K562 (cell line): ENCODE measurements at regions not wholly inside any gene's neighbourhood (a gene's known extent, or its start where the extent isn't known, plus 50 kb on each side); places are given as distances from the start of the nearest gene placed in this dataset.

Experiments used
- ATAC-seq: fragments of 200-7000 bp; cut with Tn5 transposase; 3 replicates; pipeline ENCODE4 v1.9.1; 2020; ENCODE audit warnings: moderate library complexity
- BruUV-seq: library from RNA; stranded (reverse); fragments of 400-500 nt; replicated peaks from 2 replicates; lab custom pipeline; 2021; lab: Mats Ljungman, UMichigan
- CTCF ChIA-PET: fragments of 300-600 bp; formaldehyde crosslinking; extraction: SDS; loops from one replicate; lab custom pipeline; 2021; ENCODE audit warnings: low intra/inter-chr PET ratio; lab: Yijun Ruan, JAX
- POLR2A ChIA-PET: fragments of 300-600, 350-650 bp; sonication (Branson Sonifier 250); formaldehyde crosslinking; extraction: SDS; loops from one replicate; lab custom pipeline; 2021; ENCODE audit warnings: antibody characterized with exemption, inconsistent platforms; lab: Yijun Ruan, JAX
- DNase-seq, 4 experiments: peaks; one replicate each; pipeline versions ENCODE4 v3.0.0 to v3.0.0-alpha.2; 2011 to 2018; ENCODE audit warnings: low spot score in 3 of 4, mixed read lengths in 3 of 4; ENCODE audit errors: extremely low read depth in 1 of 4
- FAIRE-seq: peaks from 2 replicates; lab custom pipeline; 2011; peaks lifted over from hg19 to GRCh38; lab: Jason Lieb, UNC
- H2AFZ ChIP-seq: 2 replicates; pipeline ENCODE4 v1.6.0; 2011; ENCODE audit warnings: low read depth, low read length, control low read depth, inconsistent platforms
- H3K27ac ChIP-seq: fragments of 200-600 bp; 3 replicates; pipeline ENCODE4 v1.8.0; 2011; ENCODE audit warnings: low read depth, mild to moderate bottlenecking, control low read depth, inconsistent platforms, low read length, moderate library complexity, mixed read lengths; ENCODE audit errors: extremely low read depth
- H3K27me3 ChIP-seq, 2 experiments: fragments of 300-600 bp in 1 of 2; 2 replicates in 1 of 2; 3 replicates in 1 of 2; pipeline versions ENCODE4 v1.6.0 to v1.8.0; 2011; ENCODE audit warnings: inconsistent platforms in 2 of 2, low read length in 2 of 2, mild to moderate bottlenecking in 1 of 2, mixed read lengths in 1 of 2, moderate library complexity in 1 of 2; ENCODE audit not compliant: control insufficient read depth in 2 of 2, insufficient read depth in 2 of 2
- H3K36me3 ChIP-seq: fragments of 300-600 bp; 3 replicates; pipeline ENCODE4 v1.8.0; 2011; ENCODE audit warnings: mild to moderate bottlenecking, low read length, inconsistent platforms; ENCODE audit not compliant: control insufficient read depth, insufficient read depth
- H3K4me1 ChIP-seq, 2 experiments: fragments of 200-600 bp in 1 of 2; replicated peaks in 1 of 2; 2 replicates in 1 of 2; 3 replicates in 1 of 2; pipeline versions ENCODE4 v1.5.1 to v1.8.0; 2011; ENCODE audit warnings: inconsistent platforms in 2 of 2, low read length in 2 of 2, mild to moderate bottlenecking in 1 of 2, mixed read lengths in 1 of 2, moderate library complexity in 1 of 2; ENCODE audit not compliant: control insufficient read depth in 2 of 2, insufficient read depth in 2 of 2
- H3K4me2 ChIP-seq: 2 replicates; pipeline ENCODE4 v1.6.1; 2011; ENCODE audit warnings: low read length, control low read depth, inconsistent platforms, mixed read lengths; ENCODE audit not compliant: insufficient read depth
- H3K4me3 ChIP-seq: fragments of 200-600 bp; sonication (generic), shearing (Covaris generic); 2 replicates; pipeline ENCODE4 v1.5.1; 2016; ENCODE audit warnings: control low read depth, inconsistent platforms
- H3K79me2 ChIP-seq: fragments of 200-600 bp; 3 replicates; pipeline ENCODE4 v1.8.0; 2011; ENCODE audit warnings: low read length, inconsistent platforms; ENCODE audit not compliant: control insufficient read depth, insufficient read depth
- H3K9ac ChIP-seq, 2 experiments: 2 replicates each; pipeline versions ENCODE4 v1.6.0 to v1.6.1; 2011; ENCODE audit warnings: low read depth in 2 of 2, low read length in 2 of 2, control low read depth in 1 of 2, inconsistent platforms in 1 of 2, mild to moderate bottlenecking in 1 of 2, mixed read lengths in 1 of 2; ENCODE audit not compliant: insufficient read depth in 1 of 2
- H3K9me1 ChIP-seq: one replicate; pipeline ENCODE4 v1.6.0; 2011; ENCODE audit warnings: inconsistent platforms, mild to moderate bottlenecking, low read length, moderate library complexity; ENCODE audit not compliant: control insufficient read depth, insufficient read depth
- H3K9me3 ChIP-seq: replicated peaks from 2 replicates; pipeline ENCODE4 v1.5.1; 2011; ENCODE audit warnings: low read depth, low read length, inconsistent platforms; ENCODE audit not compliant: control insufficient read depth, insufficient read depth
- H4K20me1 ChIP-seq: replicated peaks from 2 replicates; pipeline ENCODE4 v1.6.1; 2011; ENCODE audit warnings: low read length, inconsistent platforms, mixed read lengths; ENCODE audit not compliant: control insufficient read depth, insufficient read depth
- C11orf30 ChIP-seq: fragments of 450-650 bp; IDR thresholded peaks from 2 replicates; pipeline ENCODE4 v1.6.1; 2016; ENCODE audit warnings: low read depth, mild to moderate bottlenecking
- CHD2 ChIP-seq: IDR thresholded peaks from 2 replicates; pipeline ENCODE4 v1.6.1; 2011; ENCODE audit warnings: low read depth, low read length
- COPS2 ChIP-seq: fragments of 450-650 bp; conservative IDR thresholded peaks from 2 replicates; pipeline ENCODE4 v1.6.1; 2016; ENCODE audit warnings: mild to moderate bottlenecking, moderate library complexity
- DPF2 ChIP-seq: fragments of 450-650 bp; IDR thresholded peaks from 2 replicates; pipeline ENCODE4 v1.6.1; 2016
- ETV6 ChIP-seq, 3 experiments: fragments of 150-350 bp in 1 of 3; sonication (generic) in 1 of 3; formaldehyde crosslinking in 1 of 3; IDR thresholded peaks; 2 replicates each; pipeline versions ENCODE4 v1.6.1 to v1.8.0; 2014 to 2022; ENCODE audit warnings: borderline replicate concordance in 2 of 3, low read depth in 2 of 3, antibody characterized with exemption in 1 of 3, low read length in 1 of 3, mild to moderate bottlenecking in 1 of 3, missing genetic modification reagents in 1 of 3
- GABPB1 ChIP-seq: sonication (generic); formaldehyde crosslinking; IDR thresholded peaks from 2 replicates; pipeline ENCODE4 v1.8.0; 2022; ENCODE audit warnings: mild to moderate bottlenecking, missing genetic modification reagents
- JUN ChIP-seq, 2 experiments: sonication (generic) in 1 of 2; formaldehyde crosslinking in 1 of 2; IDR thresholded peaks; 2 replicates each; pipeline versions ENCODE4 v1.6.1 to v1.8.0; 2012 to 2022; ENCODE audit warnings: borderline replicate concordance in 2 of 2, mild to moderate bottlenecking in 2 of 2, improper control_type of control experiment in 1 of 2, low read depth in 1 of 2, low read length in 1 of 2, missing genetic modification reagents in 1 of 2
- MAFG ChIP-seq: fragments of 450-650 bp; conservative IDR thresholded peaks from 2 replicates; pipeline ENCODE4 v1.6.1; 2016; ENCODE audit warnings: missing genetic modification characterization, missing compliant biosample characterization
- NELFE ChIP-seq: IDR thresholded peaks from 2 replicates; pipeline ENCODE4 v1.6.1; 2011; ENCODE audit warnings: mild to moderate bottlenecking; ENCODE audit not compliant: insufficient read depth, insufficient read length
- NR2C2 ChIP-seq, 2 experiments: fragments of 200-800 bp in 1 of 2; sonication (Bioruptor generic) in 1 of 2; sonication (generic) in 1 of 2; formaldehyde crosslinking in 1 of 2; IDR thresholded peaks; 2 replicates each; pipeline versions ENCODE4 v1.6.1 to v1.8.0; 2016 to 2022; ENCODE audit warnings: mild to moderate bottlenecking in 1 of 2, missing compliant biosample characterization in 1 of 2, missing genetic modification characterization in 1 of 2, missing genetic modification reagents in 1 of 2
- PYGO2 ChIP-seq: fragments of 450-650 bp; IDR thresholded peaks from 2 replicates; pipeline ENCODE4 v1.6.1; 2016; ENCODE audit warnings: mild to moderate bottlenecking, missing genetic modification characterization, moderate library complexity, missing compliant biosample characterization
- THRAP3 ChIP-seq: fragments of 450-650 bp; IDR thresholded peaks from 2 replicates; pipeline ENCODE4 v1.6.1; 2016; ENCODE audit warnings: mild to moderate bottlenecking, inconsistent platforms, borderline replicate concordance
- ZBED1 ChIP-seq: IDR thresholded peaks from 2 replicates; pipeline ENCODE4 v1.6.1; 2014
- ZNF3 ChIP-seq: fragments of 250-450 bp; sonication (Bioruptor Pico); IDR thresholded peaks from 2 replicates; pipeline ENCODE4 v1.5.0; 2021; ENCODE audit warnings: mild to moderate bottlenecking, moderate library complexity
- ZNF316 ChIP-seq: fragments of 450-650 bp; IDR thresholded peaks from 2 replicates; pipeline ENCODE4 v1.6.1; 2016
- WGBS: fragments of 100-300 bp; shearing (Covaris generic); methylation state at CpG from one replicate; pipeline ENCODE4 v1.1.6; 2016; ENCODE audit warnings: low coverage, mixed read lengths; ENCODE audit not compliant: insufficient coverage; ENCODE audit errors: missing lambda C conversion rate; 5-methylcytosine and 5-hydroxymethylcytosine counted together
- in situ Hi-C: fragments of 300-500 bp; cut with MboI; formaldehyde crosslinking; loops from 4 replicates; pipeline ENCODE4 v1.15.0; 2018; ENCODE audit warnings: inconsistent platforms, mixed read lengths
- intact Hi-C: fragments of 100-400 bp; cut with micrococcal nuclease; formaldehyde crosslinking; loops from 2 replicates; pipeline ENCODE4 v1.14.2; 2022
- TF ChIP-seq, protein P1 (sequence below): sonication (generic); formaldehyde crosslinking; IDR thresholded peaks from 2 replicates; pipeline ENCODE4 v1.9.0; 2022; ENCODE audit warnings: mild to moderate bottlenecking, missing genetic modification reagents
- TF ChIP-seq, protein P2 (sequence below), 3 experiments: fragments of 200-800 bp in 1 of 3; sonication (Bioruptor generic) in 1 of 3; sonication (generic) in 1 of 3; formaldehyde crosslinking in 1 of 3; IDR thresholded peaks; 2 replicates each; pipeline versions ENCODE4 v1.6.1 to v1.8.0; 2016 to 2022; ENCODE audit warnings: mild to moderate bottlenecking in 2 of 3, missing compliant biosample characterization in 2 of 3, missing genetic modification characterization in 2 of 3, missing genetic modification reagents in 1 of 3
- TF ChIP-seq, protein P3 (sequence below): sonication (generic); formaldehyde crosslinking; IDR thresholded peaks from 2 replicates; pipeline ENCODE4 v1.8.0; 2022; ENCODE audit warnings: missing genetic modification reagents, mild to moderate bottlenecking, borderline replicate concordance
- TF ChIP-seq, protein P4 (sequence below): fragments of 450-650 bp; IDR thresholded peaks from one replicate; pipeline ENCODE4 v1.6.1; 2018; ENCODE audit warnings: mild to moderate bottlenecking, moderate library complexity; ENCODE audit not compliant: partially characterized antibody

DNA sequence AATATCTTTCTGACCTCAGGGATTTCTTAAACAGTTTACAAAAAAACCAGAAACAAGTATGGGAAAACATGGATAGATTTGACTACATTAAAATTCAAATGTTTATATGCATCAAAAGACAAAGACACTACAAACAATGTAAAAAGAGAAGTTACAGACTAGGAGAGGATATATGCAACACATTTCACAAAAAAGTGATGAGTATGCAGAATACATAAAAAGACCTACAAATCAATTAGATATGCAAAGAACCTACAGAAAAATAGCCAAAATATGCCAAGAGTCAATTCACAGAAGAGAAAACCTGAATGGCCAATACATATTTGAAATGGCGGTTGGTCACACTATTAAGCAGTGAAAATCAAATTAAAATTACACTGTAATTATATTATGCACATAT lies 175.0 kb downstream of the FOXD2 start:
- H3K79me2 ChIP-seq, result no peaks in the 10 kb centered on the region
- no peak overlapping the region for H3K27ac ChIP-seq
- no peaks in the 10 kb centered on the region for H3K9me1 ChIP-seq
- H3K27me3 ChIP-seq, result peaks cover 2 to 16% of the 10 kb centered on the region in 2 experiments; a peak in 1 of 5 replicates
- H2AFZ ChIP-seq, result no peak overlapping the region
- no peak overlapping the region for H3K4me2 ChIP-seq
- no peak for FAIRE-seq
- intact Hi-C loops, result no loop called here
- BruUV-seq, result no TSS peak
- no peak for ATAC-seq
- H3K9me3 ChIP-seq, result no peaks in the 10 kb centered on the region
- no peak overlapping the region for H3K9ac ChIP-seq
- H4K20me1 ChIP-seq, result no peaks in the 10 kb centered on the region
- no peaks in the 10 kb centered on the region for H3K4me1 ChIP-seq
- in situ Hi-C loops, result no loop called here
- ChIA-PET CTCF (no interaction called here), POLR2A (no interaction called here)
- WGBS, result 0% methylated on average over 1 of the region's 1 CpG
- DNase-seq, result no peak
- no peaks in the 10 kb centered on the region for H3K36me3 ChIP-seq
- no peak overlapping the region for H3K4me3 ChIP-seq
- TF ChIP-seq THRAP3 (no peak), C11orf30 (peak; percentile 87), MAFG (tag) (peak; percentile 88), ETV6 (IDR thresholded peaks at IDR 0.05; ENCODE audit: borderline replicate concordance in 1 of 2, low read depth in 2 of 2, low read length in 1 of 2) (no peak), ETV6 (CRISPR knock-in tag; IDR thresholded peaks at IDR 0.05; ENCODE audit: borderline replicate concordance) (no peak), CHD2 (no peak), NELFE (no peak), JUN (IDR thresholded peaks at IDR 0.05; ENCODE audit: borderline replicate concordance, low read depth, low read length) (no peak), JUN (CRISPR knock-in tag; IDR thresholded peaks at IDR 0.05; ENCODE audit: borderline replicate concordance) (no peak), ZNF3 (CRISPR knock-in tag) (no peak), NR2C2 (CRISPR knock-in tag; IDR thresholded peaks at IDR 0.05) (no peak), NR2C2 (tag; IDR thresholded peaks at IDR 0.05) (no peak), PYGO2 (tag) (no peak), GABPB1 (CRISPR knock-in tag) (no peak), ZBED1 (no peak), ZNF316 (peak; percentile 95), DPF2 (no peak), COPS2 (no peak)
- TF ChIP-seq, protein P1, sequence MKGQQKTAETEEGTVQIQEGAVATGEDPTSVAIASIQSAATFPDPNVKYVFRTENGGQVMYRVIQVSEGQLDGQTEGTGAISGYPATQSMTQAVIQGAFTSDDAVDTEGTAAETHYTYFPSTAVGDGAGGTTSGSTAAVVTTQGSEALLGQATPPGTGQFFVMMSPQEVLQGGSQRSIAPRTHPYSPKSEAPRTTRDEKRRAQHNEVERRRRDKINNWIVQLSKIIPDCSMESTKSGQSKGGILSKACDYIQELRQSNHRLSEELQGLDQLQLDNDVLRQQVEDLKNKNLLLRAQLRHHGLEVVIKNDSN (CRISPR knock-in tag), result no peak
- TF ChIP-seq, protein P2, sequence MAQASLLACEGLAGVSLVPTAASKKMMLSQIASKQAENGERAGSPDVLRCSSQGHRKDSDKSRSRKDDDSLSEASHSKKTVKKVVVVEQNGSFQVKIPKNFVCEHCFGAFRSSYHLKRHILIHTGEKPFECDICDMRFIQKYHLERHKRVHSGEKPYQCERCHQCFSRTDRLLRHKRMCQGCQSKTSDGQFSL (CRISPR knock-in tag; IDR thresholded peaks at IDR 0.05), result no peak
- TF ChIP-seq, protein P2 (tag; IDR thresholded peaks at IDR 0.05), result no peak
- TF ChIP-seq, protein P3, sequence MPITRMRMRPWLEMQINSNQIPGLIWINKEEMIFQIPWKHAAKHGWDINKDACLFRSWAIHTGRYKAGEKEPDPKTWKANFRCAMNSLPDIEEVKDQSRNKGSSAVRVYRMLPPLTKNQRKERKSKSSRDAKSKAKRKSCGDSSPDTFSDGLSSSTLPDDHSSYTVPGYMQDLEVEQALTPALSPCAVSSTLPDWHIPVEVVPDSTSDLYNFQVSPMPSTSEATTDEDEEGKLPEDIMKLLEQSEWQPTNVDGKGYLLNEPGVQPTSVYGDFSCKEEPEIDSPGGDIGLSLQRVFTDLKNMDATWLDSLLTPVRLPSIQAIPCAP (CRISPR knock-in tag), result no peak
- TF ChIP-seq, protein P4, sequence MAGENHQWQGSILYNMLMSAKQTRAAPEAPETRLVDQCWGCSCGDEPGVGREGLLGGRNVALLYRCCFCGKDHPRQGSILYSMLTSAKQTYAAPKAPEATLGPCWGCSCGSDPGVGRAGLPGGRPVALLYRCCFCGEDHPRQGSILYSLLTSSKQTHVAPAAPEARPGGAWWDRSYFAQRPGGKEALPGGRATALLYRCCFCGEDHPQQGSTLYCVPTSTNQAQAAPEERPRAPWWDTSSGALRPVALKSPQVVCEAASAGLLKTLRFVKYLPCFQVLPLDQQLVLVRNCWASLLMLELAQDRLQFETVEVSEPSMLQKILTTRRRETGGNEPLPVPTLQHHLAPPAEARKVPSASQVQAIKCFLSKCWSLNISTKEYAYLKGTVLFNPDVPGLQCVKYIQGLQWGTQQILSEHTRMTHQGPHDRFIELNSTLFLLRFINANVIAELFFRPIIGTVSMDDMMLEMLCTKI, result no peak
